Liver (tissue), 8 donors: ENCODE measurements at regions not wholly inside any gene's neighbourhood (a gene's known extent, or its start where the extent isn't known, plus 50 kb on each side); places are given as distances from the start of the nearest gene placed in this dataset.

Experiments
- DNase-seq: peaks from one replicate; pipeline ENCODE4 v3.0.0-alpha.2; 2017; ENCODE audit warnings: low spot score
- H3K27ac ChIP-seq, 2 donors: one replicate each; pipeline ENCODE4 v1.7.0; 2013; ENCODE audit warnings: inconsistent platforms in 2 of 2, low read length in 2 of 2, control low read depth in 1 of 2, low read depth in 1 of 2, mild to moderate bottlenecking in 1 of 2
- H3K27me3 ChIP-seq, 4 donors: one replicate each; pipeline versions ENCODE4 v1.6.1 to v1.7.0; 2013; ENCODE audit warnings: low read length in 3 of 4, inconsistent platforms in 1 of 4, mild to moderate bottlenecking in 1 of 4, moderate library complexity in 1 of 4; ENCODE audit not compliant: control insufficient read depth in 4 of 4, insufficient read depth in 4 of 4
- H3K36me3 ChIP-seq, 4 donors: one replicate each; pipeline versions ENCODE4 v1.6.1 to v1.7.0; 2013; ENCODE audit warnings: low read length in 3 of 4, mild to moderate bottlenecking in 3 of 4, low read depth in 1 of 4, moderate library complexity in 1 of 4; ENCODE audit not compliant: control insufficient read depth in 4 of 4, insufficient read depth in 3 of 4
- H3K4me1 ChIP-seq, 4 donors: one replicate each; pipeline versions ENCODE4 v1.6.1 to v1.7.0; 2013; ENCODE audit warnings: low read length in 3 of 4, mild to moderate bottlenecking in 3 of 4, moderate library complexity in 1 of 4; ENCODE audit not compliant: control insufficient read depth in 4 of 4, insufficient read depth in 4 of 4
- H3K4me3 ChIP-seq, 3 donors: one replicate each; pipeline versions ENCODE4 v1.6.1 to v1.7.0; 2013; ENCODE audit warnings: low read length in 3 of 3, control low read depth in 1 of 3, low read depth in 1 of 3, mild to moderate bottlenecking in 1 of 3
- H3K9ac ChIP-seq, 2 donors: one replicate each; pipeline ENCODE4 v1.7.0; 2013; ENCODE audit warnings: low read length in 2 of 2, mild to moderate bottlenecking in 2 of 2, moderate library complexity in 2 of 2, control low read depth in 1 of 2, low read depth in 1 of 2
- H3K9me3 ChIP-seq, 4 donors: one replicate each; pipeline versions ENCODE4 v1.6.1 to v1.7.0; 2013; ENCODE audit warnings: low read length in 3 of 4; ENCODE audit not compliant: control insufficient read depth in 4 of 4
- CTCF ChIP-seq: fragments of 150-350 bp; IDR thresholded peaks from 2 replicates; pipeline ENCODE4 v1.5.1; 2017; ENCODE audit warnings: improper control_type of control experiment, low read depth, low read length; ENCODE audit not compliant: missing input control
- FOXA2 ChIP-seq: IDR thresholded peaks from 2 replicates; pipeline ENCODE4 v1.6.1; 2016; ENCODE audit warnings: antibody characterized with exemption
- GABPA ChIP-seq, 2 donors: IDR thresholded peaks in 1 of 2; conservative IDR thresholded peaks in 1 of 2; 2 replicates each; pipeline ENCODE4 v1.6.1; 2016; ENCODE audit warnings: antibody characterized with exemption in 2 of 2, mild to moderate bottlenecking in 1 of 2, moderate library complexity in 1 of 2
- HNF4A ChIP-seq, 2 donors: conservative IDR thresholded peaks; 2 replicates each; pipeline ENCODE4 v1.6.1; 2016; ENCODE audit warnings: antibody characterized with exemption in 2 of 2, mild to moderate bottlenecking in 2 of 2
- HNF4G ChIP-seq: IDR thresholded peaks from 2 replicates; pipeline ENCODE4 v1.6.1; 2016; ENCODE audit warnings: antibody characterized with exemption
- MAX ChIP-seq: IDR thresholded peaks from 2 replicates; pipeline ENCODE4 v1.6.1; 2016; ENCODE audit warnings: antibody characterized with exemption
- NR2F2 ChIP-seq: IDR thresholded peaks from 2 replicates; pipeline ENCODE4 v1.6.1; 2016; ENCODE audit warnings: antibody characterized with exemption
- RAD21 ChIP-seq, 2 donors: IDR thresholded peaks; 2 replicates each; pipeline ENCODE4 v1.6.1; 2016; ENCODE audit warnings: antibody characterized with exemption in 2 of 2, mild to moderate bottlenecking in 2 of 2
- REST ChIP-seq: IDR thresholded peaks from 2 replicates; pipeline ENCODE4 v1.6.1; 2016; ENCODE audit warnings: antibody characterized with exemption, mild to moderate bottlenecking
- RXRA ChIP-seq, 2 donors: IDR thresholded peaks; 2 replicates each; pipeline ENCODE4 v1.6.1; 2017 to 2018; ENCODE audit warnings: antibody characterized with exemption in 2 of 2, mild to moderate bottlenecking in 1 of 2
- SP1 ChIP-seq: IDR thresholded peaks from 2 replicates; pipeline ENCODE4 v1.6.1; 2018; ENCODE audit warnings: antibody characterized with exemption, mild to moderate bottlenecking
- TAF1 ChIP-seq: conservative IDR thresholded peaks from 2 replicates; pipeline ENCODE4 v1.6.1; 2016; ENCODE audit warnings: antibody characterized with exemption, mild to moderate bottlenecking
- YY1 ChIP-seq: IDR thresholded peaks from 2 replicates; pipeline ENCODE4 v1.6.1; 2016; ENCODE audit warnings: antibody characterized with exemption, mild to moderate bottlenecking
- ZBTB33 ChIP-seq: IDR thresholded peaks from 2 replicates; pipeline ENCODE4 v1.6.1; 2016; ENCODE audit warnings: antibody characterized with exemption
- WGBS: extraction: QIAGEN DNeasy Blood & Tissue Kit; methylation state at CpG from one replicate; pipeline ENCODE4 v1.1.7; 2013; 5-methylcytosine and 5-hydroxymethylcytosine counted together
- donor health status: healthy.
- donor health status: healthy.
- donor health status: healthy.
- donor health status: healthy.
- donor health status: healthy.

GRCh38 chr4:138751309-138751708 lies 264.3 kb upstream of the NOCT start:
- WGBS: 90% methylated on average over 3 of the region's 3 CpGs
- TF ChIP-seq MAX (no peak), REST (no peak), YY1 (no peak), TAF1 (no peak), RXRA (IDR thresholded peaks at IDR 0.05) (no peak)
- no peaks in the 10 kb centered on the region for H3K36me3 ChIP-seq
- no peak overlapping the region for H3K27ac ChIP-seq
- no peak overlapping the region for H3K9ac ChIP-seq
- H3K9me3 ChIP-seq: peaks cover 0 to 14% (median 3%) of the 10 kb centered on the region in 4 donors
- no peaks in the 10 kb centered on the region for H3K27me3 ChIP-seq
- no peak for DNase-seq
- no peak overlapping the region for H3K4me3 ChIP-seq
- no peaks in the 10 kb centered on the region for H3K4me1 ChIP-seq

GRCh38 chr4:138749303-138749702 lies 266.3 kb upstream of the NOCT start:
- Histone ChIP-seq H3K4me1 (no peaks in the 10 kb centered on the region), H3K36me3 (no peaks in the 10 kb centered on the region), H3K9ac (no peak overlapping the region), H3K27ac (no peak overlapping the region), H3K4me3 (no peak overlapping the region), H3K9me3 (peaks cover 0 to 18% (median 5%) of the 10 kb centered on the region in 4 donors), H3K27me3 (no peaks in the 10 kb centered on the region)
- no peak for DNase-seq
- 64% methylated on average over 2 of the region's 2 CpGs for WGBS
- no peak for TF ChIP-seq MAX
- no peak for TF ChIP-seq REST
- no peak for TF ChIP-seq SP1
- TF ChIP-seq NR2F2: no peak
- no peak for TF ChIP-seq GABPA (IDR thresholded peaks at IDR 0.05 in 1 of 2, conservative IDR thresholded peaks at IDR 0.05 in 1 of 2)
- TF ChIP-seq RAD21 (IDR thresholded peaks at IDR 0.05): no peak
- no peak for TF ChIP-seq FOXA2
- no peak for TF ChIP-seq HNF4G
- TF ChIP-seq ZBTB33: no peak
- no peak for TF ChIP-seq YY1
- TF ChIP-seq HNF4A (conservative IDR thresholded peaks at IDR 0.05): no peak
- no peak for TF ChIP-seq TAF1
- no peak for TF ChIP-seq CTCF
